Vagina (tissue), 2 donors: ENCODE measurements at regions not wholly inside any gene's neighbourhood (a gene's known extent, or its start where the extent isn't known, plus 50 kb on each side); places are given as distances from the start of the nearest gene placed in this dataset.
"Not testable (repeated sequence)": the region's sequence is repeated elsewhere in the genome, so short reads cannot be mapped to it uniquely, and the experiment has no call there.

Experiments used
- DNase-seq, 2 donors: peaks; one replicate each; pipeline ENCODE4 v3.0.0-alpha.2; 2017; ENCODE audit errors: extremely low spot score in 2 of 2
- H3K27ac ChIP-seq: fragments of 200-600 bp; sonication (generic); one replicate; pipeline ENCODE4 v1.5.1; 2019
- H3K27me3 ChIP-seq: fragments of 200-600 bp; sonication (generic); one replicate; pipeline ENCODE4 v1.5.1; 2019
- H3K36me3 ChIP-seq, 2 donors: fragments of 200-600 bp; sonication (generic); one replicate each; pipeline ENCODE4 v1.5.1; 2017 to 2019
- H3K4me1 ChIP-seq: fragments of 200-600 bp; sonication (generic); one replicate; pipeline ENCODE4 v1.5.1; 2019
- H3K4me3 ChIP-seq, 2 donors: fragments of 200-600 bp; sonication (generic); 1 replicate in 1 of 2; 2 replicates in 1 of 2; pipeline ENCODE4 v1.5.1; 2016 to 2019
- H3K9me3 ChIP-seq: fragments of 200-600 bp; sonication (generic); one replicate; pipeline ENCODE4 v1.5.1; 2019
- POLR2A ChIP-seq, 2 donors: fragments of 450-650 bp; IDR thresholded peaks; one replicate each; pipeline ENCODE4 v1.6.1; 2017; ENCODE audit warnings: antibody characterized with exemption in 2 of 2, mild to moderate bottlenecking in 2 of 2, moderate library complexity in 2 of 2
- POLR2AphosphoS5 ChIP-seq, 2 donors: sonication (generic); formaldehyde crosslinking; IDR thresholded peaks; one replicate each; pipeline ENCODE4 v1.9.0; 2017; ENCODE audit warnings: antibody characterized with exemption in 2 of 2, mild to moderate bottlenecking in 2 of 2, low read depth in 1 of 2; ENCODE audit not compliant: insufficient read depth in 1 of 2
- intact Hi-C: fragments of 100-400 bp; cut with DNase I; formaldehyde crosslinking; loops from one replicate; pipeline ENCODE4 v1.15.1; 2023
- TF ChIP-seq, protein P1 (sequence below), 3 experiments: fragments of 450-650 bp in 2 of 3; fragments of 200-600 bp in 1 of 3; sonication (generic) in 1 of 3; IDR thresholded peaks; one replicate each; pipeline ENCODE4 v1.5.1; 2017 to 2019; ENCODE audit warnings: antibody characterized with exemption in 3 of 3, mild to moderate bottlenecking in 2 of 3, moderate library complexity in 2 of 3

GRCh38 chr11:42841556-42841955 lies 470.2 kb upstream of the API5 start:
- H3K36me3 ChIP-seq = no peaks in the 10 kb centered on the region
- TF ChIP-seq POLR2AphosphoS5 (IDR thresholded peaks at IDR 0.05; ENCODE audit: insufficient read depth in 1 of 2, low read depth in 1 of 2) = no peak
- no peak for TF ChIP-seq POLR2A (IDR thresholded peaks at IDR 0.05)
- TF ChIP-seq, protein P1, sequence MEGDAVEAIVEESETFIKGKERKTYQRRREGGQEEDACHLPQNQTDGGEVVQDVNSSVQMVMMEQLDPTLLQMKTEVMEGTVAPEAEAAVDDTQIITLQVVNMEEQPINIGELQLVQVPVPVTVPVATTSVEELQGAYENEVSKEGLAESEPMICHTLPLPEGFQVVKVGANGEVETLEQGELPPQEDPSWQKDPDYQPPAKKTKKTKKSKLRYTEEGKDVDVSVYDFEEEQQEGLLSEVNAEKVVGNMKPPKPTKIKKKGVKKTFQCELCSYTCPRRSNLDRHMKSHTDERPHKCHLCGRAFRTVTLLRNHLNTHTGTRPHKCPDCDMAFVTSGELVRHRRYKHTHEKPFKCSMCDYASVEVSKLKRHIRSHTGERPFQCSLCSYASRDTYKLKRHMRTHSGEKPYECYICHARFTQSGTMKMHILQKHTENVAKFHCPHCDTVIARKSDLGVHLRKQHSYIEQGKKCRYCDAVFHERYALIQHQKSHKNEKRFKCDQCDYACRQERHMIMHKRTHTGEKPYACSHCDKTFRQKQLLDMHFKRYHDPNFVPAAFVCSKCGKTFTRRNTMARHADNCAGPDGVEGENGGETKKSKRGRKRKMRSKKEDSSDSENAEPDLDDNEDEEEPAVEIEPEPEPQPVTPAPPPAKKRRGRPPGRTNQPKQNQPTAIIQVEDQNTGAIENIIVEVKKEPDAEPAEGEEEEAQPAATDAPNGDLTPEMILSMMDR (IDR thresholded peaks at IDR 0.05) = no peak
- H3K27ac ChIP-seq = no peak overlapping the region
- no peak for DNase-seq
- intact Hi-C loops = loop anchor here (5.0 kb wide), 1 partner anchor 289 kb away; no protein-coding TSS in a partner anchor
- H3K4me3 ChIP-seq = no peak overlapping the region
- H3K9me3 ChIP-seq = no peaks in the 10 kb centered on the region
- no peaks in the 10 kb centered on the region for H3K27me3 ChIP-seq
- H3K4me1 ChIP-seq = no peaks in the 10 kb centered on the region

DNA sequence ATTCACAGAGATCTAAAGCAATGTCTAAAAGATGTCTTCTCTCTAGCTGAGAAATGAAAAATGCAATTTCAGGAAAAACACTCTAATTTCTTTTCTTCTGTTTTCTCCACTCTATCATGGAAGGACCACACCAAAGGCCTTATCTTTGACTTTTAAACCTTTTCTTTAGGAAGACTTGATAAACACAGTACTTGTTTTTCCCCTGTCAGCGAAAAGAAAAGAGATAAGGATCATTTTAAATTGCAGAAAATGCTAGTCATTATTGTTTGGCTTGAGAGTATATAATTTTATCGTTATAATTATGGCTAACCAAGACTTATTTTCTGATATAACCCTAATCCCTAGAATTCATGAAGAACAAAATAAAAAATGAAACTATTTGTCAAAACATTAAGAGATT lies 462.4 kb upstream of the API5 start:
- no peaks in the 10 kb centered on the region for H3K9me3 ChIP-seq
- no peak for TF ChIP-seq POLR2A (IDR thresholded peaks at IDR 0.05)
- no peak for TF ChIP-seq POLR2AphosphoS5 (IDR thresholded peaks at IDR 0.05; ENCODE audit: insufficient read depth in 1 of 2, low read depth in 1 of 2)
- TF ChIP-seq, protein P1 (IDR thresholded peaks at IDR 0.05) = no peak
- intact Hi-C loops = no loop called here

DNA sequence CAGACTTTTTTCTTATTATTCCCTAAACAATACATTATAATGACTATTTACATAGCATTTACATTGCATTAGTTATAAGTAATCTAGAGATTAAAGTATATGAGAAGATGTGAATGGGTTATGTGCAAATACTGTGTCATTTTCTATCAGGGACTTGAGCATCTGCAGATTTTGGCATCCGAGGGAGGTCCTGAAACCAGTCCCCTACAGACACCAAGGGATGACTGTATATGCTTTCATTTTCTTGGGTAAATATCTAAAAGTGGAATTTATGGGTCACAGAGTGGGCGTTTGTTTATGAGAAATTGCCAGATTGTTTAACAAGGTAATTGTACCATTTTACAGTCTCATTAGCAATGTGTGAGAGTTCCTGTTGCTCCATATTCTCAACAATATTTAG lies 454.5 kb upstream of the API5 start:
- DNase-seq = no peak
- Histone ChIP-seq H3K4me3 (no peak overlapping the region), H3K4me1 (no peaks in the 10 kb centered on the region), H3K9me3 (no peaks in the 10 kb centered on the region), H3K27me3 (no peaks in the 10 kb centered on the region), H3K36me3 (no peaks in the 10 kb centered on the region), H3K27ac (no peak overlapping the region)
- no peak for TF ChIP-seq POLR2AphosphoS5 (IDR thresholded peaks at IDR 0.05; ENCODE audit: insufficient read depth in 1 of 2, low read depth in 1 of 2)
- TF ChIP-seq, protein P1 (IDR thresholded peaks at IDR 0.05) = no peak
- no peak for TF ChIP-seq POLR2A (IDR thresholded peaks at IDR 0.05)
- intact Hi-C loops = no loop called here

More for the DNA sequence above, 462.4 kb upstream of the API5 start:
- no peak overlapping the region for H3K4me3 ChIP-seq
- no peak overlapping the region for H3K27ac ChIP-seq
- no peaks in the 10 kb centered on the region for H3K36me3 ChIP-seq
- H3K27me3 ChIP-seq = no peaks in the 10 kb centered on the region
- no peak for DNase-seq
- H3K4me1 ChIP-seq = no peaks in the 10 kb centered on the region

- Histone ChIP-seq H3K9me3 (no peaks in the 10 kb centered on the region), H3K36me3 (no peaks in the 10 kb centered on the region), H3K27ac (no peak overlapping the region), H3K4me3 (no peak overlapping the region), H3K4me1 (no peaks in the 10 kb centered on the region), H3K27me3 (no peaks in the 10 kb centered on the region)
- no peak for DNase-seq
- intact Hi-C loops = no loop called here
- TF ChIP-seq POLR2AphosphoS5 (IDR thresholded peaks at IDR 0.05; ENCODE audit: insufficient read depth in 1 of 2, low read depth in 1 of 2) (no peak), POLR2A (IDR thresholded peaks at IDR 0.05) (no peak)
- TF ChIP-seq, protein P1 (IDR thresholded peaks at IDR 0.05) = no peak
Measured at GRCh38 chr11:42870480-42870879, 441.3 kb upstream of the API5 start.

- H3K27me3 ChIP-seq, H3K36me3 ChIP-seq, DNase-seq, H3K9me3 ChIP-seq, intact Hi-C loops, H3K4me1 ChIP-seq, H3K4me3 ChIP-seq, H3K27ac ChIP-seq: not testable (repeated sequence)
Measured at GRCh38 chr11:42873800-42874405, 437.9 kb upstream of the API5 start.

- H3K4me1 ChIP-seq, DNase-seq, intact Hi-C loops, H3K4me3 ChIP-seq, H3K36me3 ChIP-seq, H3K27me3 ChIP-seq, H3K27ac ChIP-seq, H3K9me3 ChIP-seq: not testable (repeated sequence)
Measured at GRCh38 chr11:42881335-42881734, 430.5 kb upstream of the API5 start.
